Adipocyte (in vitro differentiated cells): ENCODE measurements at regions not wholly inside any gene's neighbourhood (a gene's known extent, or its start where the extent isn't known, plus 50 kb on each side); places are given as distances from the start of the nearest gene placed in this dataset.

Experiments
- DNase-seq: peaks from one replicate; pipeline ENCODE4 v3.0.0-alpha.2; 2015; ENCODE audit warnings: low read depth
- H3K27me3 ChIP-seq: replicated peaks from 2 replicates; pipeline ENCODE4 v1.7.0; 2013; ENCODE audit warnings: mild to moderate bottlenecking, low read length, moderate library complexity; ENCODE audit not compliant: control insufficient read depth, insufficient read depth
- H3K36me3 ChIP-seq: 2 replicates; pipeline ENCODE4 v1.7.0; 2013; ENCODE audit warnings: low read length, mild to moderate bottlenecking, moderate library complexity; ENCODE audit not compliant: control insufficient read depth, insufficient read depth, severe bottlenecking
- H3K4me1 ChIP-seq: 2 replicates; pipeline ENCODE4 v1.7.0; 2013; ENCODE audit warnings: mild to moderate bottlenecking, low read length, moderate library complexity; ENCODE audit not compliant: control insufficient read depth, insufficient read depth
- H3K4me3 ChIP-seq: 2 replicates; pipeline ENCODE4 v1.7.0; 2013; ENCODE audit warnings: mild to moderate bottlenecking, low read length, moderate library complexity
- H3K9ac ChIP-seq: 2 replicates; pipeline ENCODE4 v1.7.0; 2013; ENCODE audit warnings: mild to moderate bottlenecking, low read length, moderate library complexity
- H3K9me3 ChIP-seq: 2 replicates; pipeline ENCODE4 v1.7.0; 2013; ENCODE audit warnings: mild to moderate bottlenecking, low read length, moderate library complexity; ENCODE audit not compliant: control insufficient read depth

- H3K9ac ChIP-seq: peak overlapping the region; percentile 55
- no peak overlapping the region for H3K4me3 ChIP-seq
- no peaks in the 10 kb centered on the region for H3K27me3 ChIP-seq
- H3K4me1 ChIP-seq: peaks cover 14% of the 10 kb centered on the region
- peaks cover 26% of the 10 kb centered on the region for H3K9me3 ChIP-seq
- no peak for DNase-seq
- H3K36me3 ChIP-seq: no peaks in the 10 kb centered on the region
Measured at GRCh38 chr7:109094-109493, 83.3 kb upstream of the FAM20C start.

DNA sequence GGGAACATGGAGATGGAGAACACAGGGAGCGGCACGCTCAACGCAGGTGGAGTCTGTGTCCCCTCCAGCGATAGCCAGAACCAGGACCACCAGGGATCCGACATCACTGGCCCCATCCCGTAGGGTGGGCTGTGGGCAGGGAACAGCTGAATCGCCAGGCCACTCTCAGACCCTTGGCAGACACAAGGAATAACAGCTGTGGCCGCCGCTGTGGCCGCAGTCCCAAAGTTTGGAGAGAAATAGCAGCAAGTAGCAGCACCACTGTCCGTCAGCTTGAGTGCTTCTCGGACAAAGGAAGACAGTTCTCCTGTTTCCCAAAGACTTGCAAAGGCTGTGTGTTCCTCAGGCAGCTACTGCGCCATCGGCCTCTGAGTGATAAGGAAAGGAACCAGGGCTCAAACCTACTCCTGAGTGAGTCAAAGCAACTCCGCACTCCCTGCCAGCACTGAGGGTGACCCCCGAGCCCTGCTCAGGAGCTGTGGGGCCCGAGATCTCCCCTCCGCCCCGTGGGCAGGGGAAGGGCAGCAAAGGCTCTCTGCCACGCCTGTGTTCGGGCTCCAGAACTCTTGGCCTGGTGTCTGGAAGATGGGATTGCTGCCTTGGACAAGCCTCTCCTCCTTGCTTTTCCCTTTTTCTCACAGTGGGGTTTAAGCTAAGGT is 82.3 kb upstream of the FAM20C start:
- Histone ChIP-seq H3K27me3 (no peaks in the 10 kb centered on the region), H3K4me3 (no peak overlapping the region), H3K9ac (no peak overlapping the region), H3K4me1 (peaks cover 18% of the 10 kb centered on the region), H3K9me3 (peaks cover 33% of the 10 kb centered on the region), H3K36me3 (no peaks in the 10 kb centered on the region)
- DNase-seq: no peak

GRCh38 chr7:110557-111232 is 81.7 kb upstream of the FAM20C start:
- Histone ChIP-seq H3K4me3 (no peak overlapping the region), H3K9ac (no peak overlapping the region), H3K36me3 (no peaks in the 10 kb centered on the region), H3K27me3 (no peaks in the 10 kb centered on the region), H3K4me1 (peaks cover 25% of the 10 kb centered on the region), H3K9me3 (peaks cover 33% of the 10 kb centered on the region)
- no peak for DNase-seq

DNA sequence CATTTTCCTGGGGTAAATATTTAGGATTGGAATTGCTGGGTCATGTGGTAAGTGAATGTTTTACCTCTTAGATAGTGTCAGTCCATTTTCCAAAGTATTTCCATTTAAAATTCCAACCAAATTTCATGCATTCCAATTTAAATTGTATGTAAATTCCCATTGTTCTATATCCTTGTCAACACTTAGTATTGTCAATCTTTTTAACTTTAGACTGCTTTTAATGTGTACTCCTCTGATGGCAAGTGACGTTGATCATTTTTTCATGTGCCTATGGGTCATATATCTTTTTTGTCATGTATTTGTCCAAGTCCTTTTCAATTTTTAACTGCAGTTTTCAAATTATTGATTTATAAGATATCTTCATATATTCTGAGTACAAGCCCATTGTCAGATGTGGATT is 80.8 kb upstream of the FAM20C start:
- Histone ChIP-seq H3K4me3 (no peak overlapping the region), H3K4me1 (peaks cover 33% of the 10 kb centered on the region), H3K36me3 (no peaks in the 10 kb centered on the region), H3K9me3 (peaks cover 33% of the 10 kb centered on the region), H3K27me3 (no peaks in the 10 kb centered on the region), H3K9ac (no peak overlapping the region)
- no peak for DNase-seq

DNA sequence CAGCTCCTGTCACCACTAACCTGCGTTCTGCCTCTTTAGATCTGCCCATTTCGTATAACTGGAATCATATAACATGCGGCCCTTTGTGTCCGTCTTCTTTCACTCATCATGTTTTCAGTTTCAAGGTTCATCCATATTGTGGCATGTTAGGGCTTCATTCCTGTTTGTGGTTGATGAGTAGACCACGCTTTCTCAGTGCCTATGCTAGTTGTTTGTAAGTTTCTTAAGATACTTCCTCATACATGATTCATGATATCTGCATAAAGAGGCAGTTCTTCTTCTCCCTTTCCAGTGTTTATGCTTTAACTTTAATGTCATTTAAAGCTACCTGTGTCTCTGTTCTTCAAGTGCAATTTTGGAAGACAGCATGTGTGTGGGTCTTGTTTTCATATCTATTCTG is 79.5 kb upstream of the FAM20C start:
- no peak for DNase-seq
- Histone ChIP-seq H3K4me1 (peaks cover 33% of the 10 kb centered on the region), H3K9me3 (peaks cover 33% of the 10 kb centered on the region), H3K9ac (no peak overlapping the region), H3K36me3 (no peaks in the 10 kb centered on the region), H3K27me3 (no peaks in the 10 kb centered on the region), H3K4me3 (no peak overlapping the region)

DNA sequence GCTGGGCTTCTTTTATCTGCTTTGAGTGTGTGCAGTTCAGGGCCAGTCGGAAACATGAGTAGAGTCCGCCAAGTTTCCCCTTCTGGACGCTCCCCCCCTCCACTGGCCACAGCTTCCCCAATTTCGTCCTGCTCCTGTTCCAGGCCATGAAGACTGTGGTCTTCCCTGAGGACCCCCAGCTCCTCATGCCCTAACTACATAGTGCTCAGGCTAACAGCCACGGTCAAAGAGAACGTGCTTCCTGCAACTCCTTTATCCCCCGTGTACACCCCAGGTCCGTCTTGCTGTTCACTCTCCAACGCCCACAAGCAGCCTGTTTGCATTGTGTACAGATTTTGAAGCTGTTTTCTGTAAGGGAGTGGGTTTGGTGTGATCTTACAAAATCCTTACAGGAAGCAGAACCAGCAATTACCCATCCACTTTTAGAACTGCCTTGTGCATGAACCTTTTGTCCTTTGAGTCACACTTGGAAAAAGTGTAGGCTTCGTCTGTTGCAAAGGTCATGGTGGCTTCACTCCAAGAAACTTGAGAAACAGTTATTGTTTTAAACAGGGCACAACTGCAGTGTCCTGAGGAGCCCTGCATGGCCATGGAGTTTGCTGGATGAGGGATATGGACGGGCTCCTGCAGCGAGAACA is 77.0 kb upstream of the FAM20C start:
- Histone ChIP-seq H3K9ac (peak overlapping the region; percentile 78), H3K4me1 (peaks cover 26% of the 10 kb centered on the region), H3K9me3 (peaks cover 33% of the 10 kb centered on the region), H3K4me3 (peak overlapping the region; percentile 47), H3K27me3 (no peaks in the 10 kb centered on the region), H3K36me3 (no peaks in the 10 kb centered on the region)
- DNase-seq: peak; percentile 63

- H3K36me3 ChIP-seq: no peaks in the 10 kb centered on the region
- DNase-seq: no peak
Measured at GRCh38 chr7:116188-116981, 76.0 kb upstream of the FAM20C start.

GRCh38 chr7:117836-118614 is 74.3 kb upstream of the FAM20C start:
- no peak overlapping the region for H3K4me3 ChIP-seq
- DNase-seq: no peak
- H3K4me1 ChIP-seq: peaks cover 26% of the 10 kb centered on the region
- H3K27me3 ChIP-seq: no peaks in the 10 kb centered on the region
- no peaks in the 10 kb centered on the region for H3K36me3 ChIP-seq
- peaks cover 14% of the 10 kb centered on the region for H3K9me3 ChIP-seq
- H3K9ac ChIP-seq: no peak overlapping the region

More at GRCh38 chr7:116188-116981, 76.0 kb upstream of the FAM20C start:
- Histone ChIP-seq H3K4me3 (no peak overlapping the region), H3K9me3 (peaks cover 30% of the 10 kb centered on the region), H3K27me3 (no peaks in the 10 kb centered on the region), H3K9ac (peak overlapping the region; percentile 48), H3K4me1 (peaks cover 26% of the 10 kb centered on the region)

DNA sequence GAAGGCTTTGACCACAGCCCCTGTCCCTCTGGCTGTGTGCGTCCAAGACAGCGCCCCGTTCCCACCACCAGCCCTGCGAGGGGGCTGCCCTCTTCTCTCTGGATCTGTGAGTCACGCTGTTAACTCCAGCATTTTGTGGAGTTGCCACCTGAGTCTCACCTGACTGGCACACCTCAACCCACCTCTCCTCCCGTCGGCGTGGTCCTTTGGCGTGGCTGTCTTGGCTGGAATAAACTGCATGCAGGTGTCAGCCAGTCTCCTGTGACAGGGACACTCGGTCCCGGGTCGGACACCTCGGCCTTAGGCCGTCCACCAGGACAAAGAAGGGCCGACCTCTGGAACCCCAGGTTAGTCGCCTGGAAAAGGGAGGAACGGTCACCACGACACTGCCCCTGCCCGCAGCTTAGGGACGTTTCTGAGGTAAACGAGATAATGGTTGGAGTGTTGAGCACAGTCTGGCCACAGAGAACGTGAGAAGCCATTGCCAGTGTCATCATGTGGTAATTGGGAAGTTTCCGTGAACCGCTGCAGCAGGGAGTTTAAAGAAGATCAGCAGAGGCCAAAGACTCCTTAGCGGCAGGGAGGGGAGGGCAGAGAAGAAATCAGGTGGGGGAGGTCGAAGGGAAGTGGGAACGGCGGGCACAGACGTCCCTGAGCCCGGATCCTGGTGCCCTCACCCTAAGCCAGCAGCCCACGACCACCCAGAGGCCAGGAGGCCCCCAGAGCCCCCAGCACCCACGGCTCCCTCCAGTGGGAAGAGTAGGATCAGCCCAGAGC is 73.6 kb upstream of the FAM20C start:
- peak overlapping the region; percentile 20 for H3K9ac ChIP-seq
- H3K4me3 ChIP-seq: no peak overlapping the region
- peaks cover 26% of the 10 kb centered on the region for H3K4me1 ChIP-seq
- H3K9me3 ChIP-seq: peaks cover 7% of the 10 kb centered on the region
- H3K27me3 ChIP-seq: no peaks in the 10 kb centered on the region
- no peaks in the 10 kb centered on the region for H3K36me3 ChIP-seq
- no peak for DNase-seq
